GM21447 (cell line): ENCODE measurements at regions not wholly inside any gene's neighbourhood (a gene's known extent, or its start where the extent isn't known, plus 50 kb on each side); places are given as distances from the start of the nearest gene placed in this dataset.
A peak's percentile ranks its signal among the peaks of the same experiment; 100 is the strongest.
"Not testable (repeated sequence)": the region's sequence is repeated elsewhere in the genome, so short reads cannot be mapped to it uniquely, and the experiment has no call there.

ENCODE experiments used
- ATAC-seq: cut with Tn5 transposase; IDR thresholded peaks from one replicate; pipeline ENCODE4 v1.9.1; 2021; ENCODE audit not compliant: unreplicated experiment

DNA sequence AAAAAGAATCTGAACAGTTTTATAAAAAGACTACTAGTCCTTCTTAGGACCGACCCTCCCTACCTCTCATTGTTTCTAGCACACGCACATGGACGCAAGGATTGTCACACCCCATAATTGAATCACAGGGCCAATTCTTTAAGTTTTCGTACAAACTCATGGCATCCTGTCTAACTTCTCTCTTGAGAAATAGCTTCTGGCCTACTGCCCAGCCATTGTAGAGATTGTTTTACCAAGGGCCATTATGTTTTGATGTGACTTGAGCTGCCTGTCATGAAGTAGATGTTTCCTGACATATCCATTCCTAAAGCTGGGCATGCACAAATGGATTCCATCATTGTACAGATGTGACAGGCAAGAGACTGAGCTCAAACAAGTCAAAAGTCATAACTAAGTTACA, 1672.1 kb upstream of the C9orf72 start:
- ATAC-seq: no peak

DNA sequence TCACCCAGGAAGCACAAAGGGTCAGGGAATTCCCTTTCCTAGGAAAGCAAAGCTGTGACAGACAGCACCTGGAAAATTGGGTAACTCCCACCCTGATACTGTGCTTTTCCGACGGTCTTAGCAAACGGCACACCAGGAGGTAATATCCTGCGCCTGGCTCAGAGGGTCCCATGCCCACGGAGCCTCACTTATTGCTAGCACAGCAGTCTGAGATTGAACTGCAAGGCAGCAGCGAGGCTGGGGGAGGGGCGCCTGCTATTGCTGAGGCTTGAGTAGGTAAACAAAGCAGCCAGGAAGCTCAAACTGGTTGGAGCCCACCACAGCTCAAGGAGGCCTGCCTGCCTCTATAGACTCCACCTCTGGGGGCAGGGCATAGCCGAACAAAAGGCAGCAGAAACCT, 1697.1 kb upstream of the C9orf72 start:
- not testable (repeated sequence) for ATAC-seq

DNA sequence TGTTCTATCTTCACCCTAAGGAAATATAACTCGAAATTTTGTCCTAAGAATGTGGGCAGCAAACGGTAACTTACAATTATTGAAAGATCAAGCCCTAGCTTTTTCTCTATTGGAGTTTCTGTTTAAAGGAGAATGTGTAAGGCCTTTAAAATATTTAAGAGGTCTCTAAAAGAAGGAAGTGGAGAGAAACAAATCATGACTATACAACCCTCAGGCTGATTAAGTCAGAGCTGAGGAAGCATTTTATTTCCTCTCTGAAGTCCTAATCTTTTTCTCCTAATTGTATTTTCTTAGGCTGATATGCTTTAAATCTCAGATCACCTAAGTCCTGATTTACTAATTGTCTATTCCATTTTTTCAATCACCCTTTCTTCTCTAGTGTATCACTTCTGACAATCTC, 1708.8 kb upstream of the C9orf72 start:
- ATAC-seq: no peak

- no peak for ATAC-seq
Observed at GRCh38 chr9:29285818-29286217, 1712.5 kb upstream of the C9orf72 start.

GRCh38 chr9:29289365-29289764, 1716.1 kb upstream of the C9orf72 start:
- ATAC-seq: no peak

DNA sequence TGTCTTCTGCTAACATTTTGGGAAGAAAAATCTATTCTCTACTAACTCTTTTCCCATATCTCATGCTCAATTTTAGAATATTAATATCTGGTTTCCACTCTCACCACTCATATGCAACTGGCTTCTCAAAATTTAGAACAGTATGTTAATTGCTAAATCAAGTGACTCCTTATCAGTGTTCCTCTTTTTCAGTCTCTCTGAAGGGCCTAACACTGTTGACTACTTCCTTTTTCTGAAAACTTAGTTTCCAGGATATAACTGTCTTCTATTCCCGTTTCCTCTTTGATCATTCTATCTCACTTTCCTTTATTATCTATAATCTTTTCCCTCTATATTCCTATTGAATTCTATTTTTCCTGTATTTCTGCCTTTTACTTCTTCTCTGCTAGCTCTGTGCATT, 1717.2 kb upstream of the C9orf72 start:
- ATAC-seq: no peak

DNA sequence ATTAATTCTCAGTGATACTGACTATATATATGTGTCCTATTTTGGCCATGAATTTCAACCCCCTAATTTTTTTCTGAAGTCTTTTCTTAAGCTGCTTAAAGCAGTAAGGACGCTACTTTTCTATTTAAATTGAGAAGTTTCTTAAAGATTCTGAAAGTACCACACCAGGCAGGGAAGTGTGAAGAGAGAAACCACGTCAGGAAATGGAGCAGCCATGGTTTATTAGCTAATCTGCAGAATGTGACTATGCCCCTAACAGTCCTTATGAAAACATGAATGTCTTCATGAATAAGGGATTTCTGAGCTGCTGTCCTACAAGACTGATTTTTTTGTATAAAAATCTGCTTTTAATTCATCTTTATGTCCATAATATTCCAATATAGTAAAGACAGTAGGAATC, 1724.3 kb upstream of the C9orf72 start:
- ATAC-seq: no peak

- ATAC-seq: no peak
Observed at GRCh38 chr9:29311221-29311620, 1737.9 kb upstream of the C9orf72 start.

DNA sequence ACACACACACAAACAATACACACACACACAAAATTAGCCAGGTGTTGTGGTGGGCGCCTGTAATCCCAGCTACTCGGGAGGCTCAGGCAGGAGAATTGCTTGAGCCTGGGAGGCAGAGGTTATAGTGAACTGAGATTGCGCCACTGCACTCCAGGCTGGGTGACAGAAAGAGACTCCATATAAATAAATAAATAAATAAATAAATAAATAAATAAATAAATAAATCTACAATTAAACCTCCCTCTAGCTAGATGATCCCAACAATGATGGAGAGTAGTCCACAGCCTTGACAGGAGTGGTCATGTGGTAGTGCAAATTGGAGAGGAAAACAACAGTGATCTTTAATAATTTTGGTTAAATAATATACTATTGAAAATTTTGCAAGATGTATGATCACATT, 1739.0 kb upstream of the C9orf72 start:
- ATAC-seq: no peak

DNA sequence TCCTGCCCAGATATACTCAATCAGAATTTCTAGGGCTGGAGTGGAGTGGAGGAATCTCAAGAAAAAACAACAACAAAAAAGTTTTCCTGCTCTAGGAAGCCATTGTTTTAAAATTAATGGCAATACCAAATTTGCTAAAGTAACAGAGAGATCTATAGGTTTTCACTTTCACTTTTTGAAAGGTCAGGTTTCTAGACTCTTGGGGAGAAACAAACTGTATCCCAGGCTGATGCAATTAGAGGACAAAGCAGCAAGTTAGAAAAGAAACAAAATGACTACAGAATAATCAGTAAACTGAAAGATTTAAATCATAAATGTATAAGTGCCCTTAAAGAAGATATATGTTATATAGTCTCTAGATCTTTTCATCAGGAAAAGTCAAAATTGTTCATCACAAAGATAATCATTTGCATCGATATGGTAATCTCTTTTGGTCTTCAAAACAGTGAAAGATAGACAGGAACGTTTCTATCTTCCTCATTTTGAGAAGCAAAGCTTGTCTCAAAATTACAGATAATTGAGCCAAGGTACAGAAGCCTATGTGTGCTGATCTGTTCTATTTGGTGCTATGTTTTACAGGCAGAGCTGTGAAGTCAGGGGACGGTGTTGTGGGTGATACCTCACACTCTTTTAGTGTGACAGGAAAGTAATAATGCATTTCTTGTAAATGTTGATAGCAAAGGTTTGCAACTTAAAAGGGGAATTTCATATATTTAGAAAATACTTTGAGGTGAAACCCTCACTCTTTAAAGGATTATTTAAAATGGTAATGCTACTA, 1746.6 kb upstream of the C9orf72 start:
- ATAC-seq: no peak

DNA sequence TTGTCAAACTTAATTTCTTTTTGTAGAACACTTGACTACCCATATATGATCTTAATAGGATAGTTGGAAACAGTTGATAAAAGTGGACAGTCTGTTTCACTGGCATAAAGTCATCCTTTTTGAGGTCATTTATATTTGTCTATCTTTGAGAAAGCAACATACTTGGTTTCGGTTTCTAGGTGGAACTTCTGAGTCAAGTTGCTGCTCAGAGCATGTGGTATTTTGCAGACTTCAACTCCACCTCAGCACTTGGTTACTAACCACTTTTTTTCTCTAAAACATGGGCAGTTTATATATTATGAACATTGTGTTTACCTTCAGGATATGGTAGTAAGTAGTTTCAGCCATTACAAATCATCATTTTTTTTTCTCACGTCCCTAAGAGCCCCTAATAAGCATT, 1749.0 kb upstream of the C9orf72 start:
- peak; percentile 67 for ATAC-seq

DNA sequence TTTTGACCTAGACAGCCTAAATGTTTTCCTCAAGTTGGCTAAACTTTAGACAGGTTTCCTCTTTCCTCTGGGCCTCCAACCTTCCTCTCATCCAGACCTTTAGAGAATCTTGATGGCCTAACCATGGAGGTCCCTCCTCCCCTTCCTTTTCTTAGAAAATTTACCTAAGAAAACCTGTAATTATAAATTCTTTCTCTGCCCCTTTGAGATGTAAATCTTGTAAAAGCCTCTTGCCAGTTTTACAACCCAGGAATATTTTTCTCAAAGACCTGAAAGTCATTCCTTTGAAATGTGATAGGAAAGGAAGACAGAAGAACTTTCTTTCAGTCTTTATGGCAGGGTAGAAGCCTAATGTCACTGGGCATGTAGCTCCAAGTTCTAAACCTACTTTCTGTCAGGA, 1752.6 kb upstream of the C9orf72 start:
- no peak for ATAC-seq

- no peak for ATAC-seq
Observed at GRCh38 chr9:29332789-29333188, 1759.5 kb upstream of the C9orf72 start.

GRCh38 chr9:29336281-29336680, 1763.0 kb upstream of the C9orf72 start:
- no peak for ATAC-seq

GRCh38 chr9:29339387-29339786, 1766.1 kb upstream of the C9orf72 start:
- no peak for ATAC-seq

- no peak for ATAC-seq
Observed at GRCh38 chr9:29348999-29349398, 1775.7 kb upstream of the C9orf72 start.

GRCh38 chr9:29389421-29389820, 1816.1 kb upstream of the C9orf72 start:
- no peak for ATAC-seq

DNA sequence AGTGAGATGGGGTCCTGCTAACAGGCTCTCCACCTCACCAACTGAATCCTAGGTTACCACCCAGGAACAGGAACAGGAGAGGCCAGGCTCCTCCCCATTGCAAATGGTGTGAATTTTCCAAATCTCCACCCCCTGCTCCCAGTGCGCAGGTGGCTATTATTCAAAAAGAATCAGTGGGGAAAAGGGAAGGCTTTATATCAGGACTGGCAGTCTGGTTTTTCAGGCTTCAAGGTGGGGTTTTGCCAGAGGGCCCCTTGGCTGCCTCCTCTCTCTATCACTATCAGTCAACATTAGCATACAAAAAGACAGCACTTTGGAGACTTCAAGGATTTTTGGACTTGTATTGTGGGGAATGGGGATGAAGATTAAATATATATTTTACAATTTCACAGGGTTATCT, 1817.6 kb upstream of the C9orf72 start:
- ATAC-seq: no peak

DNA sequence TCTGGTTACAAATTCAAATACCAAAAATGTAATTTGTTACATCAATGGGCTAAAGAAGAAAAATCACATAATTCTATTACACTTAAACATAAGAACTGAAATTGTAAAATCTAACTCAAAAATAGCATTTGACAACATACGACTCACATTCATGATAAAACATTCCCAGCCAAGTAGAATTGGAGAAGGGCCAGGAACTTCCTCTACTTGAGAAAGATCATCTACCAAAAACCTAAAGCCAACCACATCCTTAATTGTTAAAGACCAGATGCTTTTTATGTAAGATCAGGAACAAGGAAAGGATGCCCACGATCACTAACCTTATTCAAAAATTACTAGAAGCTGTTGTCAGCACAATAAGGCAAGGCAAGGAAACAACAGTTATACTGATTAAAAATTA, 1819.8 kb upstream of the C9orf72 start:
- no peak for ATAC-seq

DNA sequence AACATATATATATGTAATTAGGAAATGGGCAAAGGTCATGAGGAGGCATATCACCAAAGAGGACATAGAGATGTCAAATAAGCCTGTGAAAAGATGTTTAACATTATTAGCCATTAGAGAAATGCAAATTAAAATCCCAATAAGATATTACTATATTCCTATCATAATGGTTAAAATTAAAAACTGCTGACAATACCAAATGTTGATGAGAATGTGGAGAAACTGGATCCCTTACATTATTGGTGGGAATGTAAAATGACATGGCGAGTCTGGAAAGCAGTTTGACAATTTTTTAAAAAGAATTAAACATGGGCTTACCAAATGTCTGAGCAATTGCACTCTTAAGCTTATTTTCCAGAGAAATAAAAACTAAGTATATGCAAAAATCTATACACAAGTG, 1821.6 kb upstream of the C9orf72 start:
- ATAC-seq: no peak

GRCh38 chr9:29397148-29397547, 1823.9 kb upstream of the C9orf72 start:
- ATAC-seq: no peak

DNA sequence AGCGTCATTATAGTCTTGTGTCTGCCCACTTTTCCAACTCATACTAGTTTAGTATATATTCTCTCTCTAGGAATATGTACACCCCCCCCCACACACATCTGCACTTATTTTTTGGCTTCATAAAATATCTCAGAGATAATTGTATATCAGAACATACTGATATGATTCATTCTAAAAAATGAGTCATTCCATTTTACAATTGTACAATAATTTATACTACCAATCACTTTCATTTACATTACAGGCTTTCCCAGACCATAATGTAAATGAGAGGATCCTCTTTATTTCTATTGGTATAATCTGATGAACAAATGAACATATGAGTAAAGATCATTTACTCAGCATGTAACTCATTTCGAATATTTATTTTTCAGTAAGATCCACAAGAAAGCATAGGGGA, 1842.9 kb upstream of the C9orf72 start:
- ATAC-seq: no peak

- no peak for ATAC-seq
Observed at GRCh38 chr9:29422438-29422837, 1849.2 kb upstream of the C9orf72 start.
